CD4-positive, CD25-positive, alpha-beta regulatory T cell (primary cell): ENCODE measurements at regions not wholly inside any gene's neighbourhood (a gene's known extent, or its start where the extent isn't known, plus 50 kb on each side); places are given as distances from the start of the nearest gene placed in this dataset.

Experiments
- ATAC-seq, 2 donors: fragments of 150-1000 bp; cut with Tn5 transposase; one replicate each; pipeline ENCODE4 v1.10.0; 2021; ENCODE audit warnings: low read depth in 2 of 2, moderate number of reproducible peaks in 2 of 2, moderate library complexity in 1 of 2
- DNase-seq, 3 donors: peaks; one replicate each; pipeline versions ENCODE4 v3.0.0 to v3.0.0-alpha.2; 2012 to 2022; ENCODE audit warnings: mixed read lengths in 1 of 3
- H3K27ac ChIP-seq: one replicate; pipeline ENCODE4 v1.7.0; 2013; ENCODE audit warnings: mild to moderate bottlenecking, low read length; ENCODE audit not compliant: insufficient read depth, poor library complexity, severe bottlenecking
- H3K27me3 ChIP-seq: one replicate; pipeline ENCODE4 v1.7.0; 2013; ENCODE audit warnings: low read length; ENCODE audit not compliant: control insufficient read depth, insufficient read depth
- H3K36me3 ChIP-seq: one replicate; pipeline ENCODE4 v1.7.0; 2013; ENCODE audit warnings: mild to moderate bottlenecking, low read length, moderate library complexity; ENCODE audit not compliant: control insufficient read depth, insufficient read depth
- H3K4me1 ChIP-seq: 2 replicates; pipeline ENCODE4 v1.7.0; 2013; ENCODE audit warnings: mild to moderate bottlenecking, low read length; ENCODE audit not compliant: insufficient read depth, control insufficient read depth, poor library complexity, severe bottlenecking
- H3K4me3 ChIP-seq: one replicate; pipeline ENCODE4 v1.7.0; 2013; ENCODE audit warnings: low read depth, mild to moderate bottlenecking, low read length, moderate library complexity
- H3K9me3 ChIP-seq, 2 experiments: 1 replicate in 1 of 2; 2 replicates in 1 of 2; pipeline ENCODE4 v1.7.0; 2013; ENCODE audit warnings: low read length in 2 of 2, mild to moderate bottlenecking in 1 of 2, moderate library complexity in 1 of 2; ENCODE audit not compliant: control insufficient read depth in 2 of 2
- H3K27ac Mint-ChIP-seq, 3 donors: one replicate each; pipeline ENCODE4 v1.8.0; 2020 to 2022; ENCODE audit warnings: mild to moderate bottlenecking in 3 of 3, mixed read lengths in 3 of 3, moderate library complexity in 2 of 3
- H3K27me3 Mint-ChIP-seq: one replicate; pipeline ENCODE4 v1.8.0; 2022; ENCODE audit warnings: mild to moderate bottlenecking, mixed read lengths
- H3K36me3 Mint-ChIP-seq: one replicate; pipeline ENCODE4 v1.8.0; 2020; ENCODE audit warnings: mixed read lengths
- H3K4me1 Mint-ChIP-seq, 4 donors: one replicate each; pipeline ENCODE4 v1.8.0; 2020 to 2022; ENCODE audit warnings: mixed read lengths in 4 of 4, mild to moderate bottlenecking in 1 of 4
- H3K4me3 Mint-ChIP-seq, 4 donors: one replicate each; pipeline ENCODE4 v1.8.0; 2020 to 2022; ENCODE audit warnings: mild to moderate bottlenecking in 4 of 4, mixed read lengths in 4 of 4, moderate library complexity in 3 of 4
- H3K9me3 Mint-ChIP-seq, 7 donors: one replicate each; pipeline ENCODE4 v1.8.0; 2020 to 2022; ENCODE audit warnings: mixed read lengths in 7 of 7, mild to moderate bottlenecking in 3 of 7, moderate library complexity in 2 of 7

GRCh38 chr21:27021801-27022200 lies 54.9 kb upstream of the ADAMTS5 start:
- Histone ChIP-seq H3K9me3 (peaks cover 0 to 3% of the 10 kb centered on the region in 2 experiments), H3K27me3 (no peaks in the 10 kb centered on the region), H3K36me3 (no peaks in the 10 kb centered on the region), H3K4me3 (no peak overlapping the region), H3K4me1 (no peaks in the 10 kb centered on the region), H3K27ac (no peak overlapping the region)
- peaks cover 0 to 10% (median 4%) of the 10 kb centered on the region in 7 donors for H3K9me3 Mint-ChIP-seq
- H3K27ac Mint-ChIP-seq, result no peak overlapping the region
- no peak overlapping the region for H3K4me3 Mint-ChIP-seq
- no peaks in the 10 kb centered on the region for H3K4me1 Mint-ChIP-seq
- ATAC-seq (no peak), DNase-seq (no peak)
- no peaks in the 10 kb centered on the region for H3K36me3 Mint-ChIP-seq
- H3K27me3 Mint-ChIP-seq, result no peaks in the 10 kb centered on the region

- Mint-ChIP-seq H3K4me3 (no peak overlapping the region), H3K36me3 (no peaks in the 10 kb centered on the region), H3K27me3 (no peaks in the 10 kb centered on the region), H3K27ac (no peak overlapping the region), H3K9me3 (peaks cover 2 to 10% (median 5%) of the 10 kb centered on the region in 7 donors), H3K4me1 (no peaks in the 10 kb centered on the region)
- Histone ChIP-seq H3K36me3 (no peaks in the 10 kb centered on the region), H3K4me3 (no peak overlapping the region), H3K4me1 (no peaks in the 10 kb centered on the region), H3K27ac (no peak overlapping the region), H3K9me3 (peaks cover 0 to 3% of the 10 kb centered on the region in 2 experiments), H3K27me3 (no peaks in the 10 kb centered on the region)
- no peak for DNase-seq
- no peak for ATAC-seq
These were observed 54.2 kb upstream of the ADAMTS5 start for GRCh38 chr21:27021046-27021445.

GRCh38 chr21:27017246-27017645 lies 50.4 kb upstream of the ADAMTS5 start:
- no peak for ATAC-seq

More at GRCh38 chr21:27017246-27017645, 50.4 kb upstream of the ADAMTS5 start:
- DNase-seq, result no peak
- no peaks in the 10 kb centered on the region for H3K36me3 ChIP-seq
- Mint-ChIP-seq H3K4me1 (no peaks in the 10 kb centered on the region), H3K27ac (no peak overlapping the region), H3K36me3 (no peaks in the 10 kb centered on the region), H3K9me3 (peaks cover 2 to 10% (median 3%) of the 10 kb centered on the region in 7 donors), H3K27me3 (no peaks in the 10 kb centered on the region), H3K4me3 (no peak overlapping the region)
- no peak overlapping the region for H3K4me3 ChIP-seq
- peaks cover 0 to 3% of the 10 kb centered on the region in 2 experiments for H3K9me3 ChIP-seq
- no peaks in the 10 kb centered on the region for H3K4me1 ChIP-seq
- no peaks in the 10 kb centered on the region for H3K27me3 ChIP-seq
- H3K27ac ChIP-seq, result no peak overlapping the region
